Activated CD8-positive, alpha-beta T cell treated with anti-CD3 and anti-CD28 coated beads for 36 hours (primary cell): ENCODE measurements at regions not wholly inside any gene's neighbourhood (a gene's known extent, or its start where the extent isn't known, plus 50 kb on each side); places are given as distances from the start of the nearest gene placed in this dataset.

Source experiments
- ATAC-seq: fragments of 200-7000 bp; cut with Tn5 transposase; one replicate; pipeline ENCODE4 v1.10.0; 2021; ENCODE audit warnings: mild to moderate bottlenecking, moderate library complexity
- CTCF ChIA-PET: fragments of 350-600 bp; sonication (Branson Sonifier 250); formaldehyde crosslinking; loops from one replicate; lab custom pipeline; 2021; ENCODE audit warnings: antibody characterized with exemption; lab: Charles Lee
- POLR2A ChIA-PET: fragments of 350-600 bp; sonication (Branson Sonifier 250); formaldehyde crosslinking; loops from one replicate; lab custom pipeline; 2021; ENCODE audit warnings: antibody characterized with exemption; lab: Charles Lee
- DNase-seq: peaks from one replicate; pipeline ENCODE4 v3.0.0-alpha.2; 2020
- H3K27ac Mint-ChIP-seq: one replicate; pipeline ENCODE4 v1.8.0; 2021; ENCODE audit warnings: mild to moderate bottlenecking, mixed read lengths
- H3K27me3 Mint-ChIP-seq: one replicate; pipeline ENCODE4 v1.8.0; 2021; ENCODE audit warnings: mixed read lengths
- H3K36me3 Mint-ChIP-seq: one replicate; pipeline ENCODE4 v1.8.0; 2021; ENCODE audit warnings: low read depth, mixed read lengths
- H3K4me1 Mint-ChIP-seq: one replicate; pipeline ENCODE4 v1.8.0; 2021; ENCODE audit warnings: low read depth, mixed read lengths
- H3K4me3 Mint-ChIP-seq: one replicate; pipeline ENCODE4 v1.8.0; 2021; ENCODE audit warnings: mild to moderate bottlenecking, moderate library complexity, mixed read lengths
- H3K9me3 Mint-ChIP-seq: one replicate; pipeline ENCODE4 v1.8.0; 2021; ENCODE audit warnings: mixed read lengths
- CTCF ChIP-seq: fragments of 200-600 bp; IDR thresholded peaks from one replicate; pipeline ENCODE4 v1.8.0; 2022; ENCODE audit warnings: antibody characterized with exemption, mild to moderate bottlenecking
- intact Hi-C: fragments of 100-400 bp; cut with micrococcal nuclease; formaldehyde crosslinking; loops from one replicate; pipeline ENCODE4 v1.10.0; 2022

- POLR2A ChIA-PET: no interaction called here
- DNase-seq (no peak), ATAC-seq (no peak)
- CTCF ChIA-PET: no interaction called here
- no peak overlapping the region for H3K4me3 Mint-ChIP-seq
- no peaks in the 10 kb centered on the region for H3K4me1 Mint-ChIP-seq
- intact Hi-C loops: no loop called here
- no peak for TF ChIP-seq CTCF
- no peaks in the 10 kb centered on the region for H3K36me3 Mint-ChIP-seq
- no peaks in the 10 kb centered on the region for H3K27me3 Mint-ChIP-seq
- H3K27ac Mint-ChIP-seq: no peak overlapping the region
- H3K9me3 Mint-ChIP-seq: peaks cover 4% of the 10 kb centered on the region
Measured at GRCh38 chr4:161005746-161006145, 1158.1 kb downstream of the FSTL5 start.

DNA sequence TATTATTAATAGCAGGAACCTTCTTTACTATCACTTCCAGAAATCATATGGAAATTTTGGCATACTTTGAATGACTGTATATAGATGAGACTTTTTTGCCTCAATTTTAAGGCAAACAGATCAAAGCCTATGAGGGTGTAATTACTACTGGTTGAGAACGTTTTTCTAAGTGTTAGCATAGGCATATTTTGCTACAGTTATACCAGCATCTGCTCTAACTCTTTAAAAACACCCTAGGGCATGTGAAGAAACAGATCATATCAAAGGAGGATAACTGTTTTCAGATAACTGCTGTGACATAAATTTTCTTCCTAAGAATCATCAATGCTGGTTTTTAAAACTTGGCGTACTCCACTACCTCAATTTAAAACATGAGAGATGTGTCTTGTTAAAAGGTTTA is 1155.3 kb downstream of the FSTL5 start:
- peaks cover 4% of the 10 kb centered on the region for H3K9me3 Mint-ChIP-seq
- DNase-seq (no peak), ATAC-seq (no peak)
- no peaks in the 10 kb centered on the region for H3K27me3 Mint-ChIP-seq
- POLR2A ChIA-PET: no interaction called here
- intact Hi-C loops: no loop called here
- no peak overlapping the region for H3K4me3 Mint-ChIP-seq
- CTCF ChIA-PET: no interaction called here
- no peak for TF ChIP-seq CTCF
- no peaks in the 10 kb centered on the region for H3K36me3 Mint-ChIP-seq
- H3K4me1 Mint-ChIP-seq: no peaks in the 10 kb centered on the region
- no peak overlapping the region for H3K27ac Mint-ChIP-seq

DNA sequence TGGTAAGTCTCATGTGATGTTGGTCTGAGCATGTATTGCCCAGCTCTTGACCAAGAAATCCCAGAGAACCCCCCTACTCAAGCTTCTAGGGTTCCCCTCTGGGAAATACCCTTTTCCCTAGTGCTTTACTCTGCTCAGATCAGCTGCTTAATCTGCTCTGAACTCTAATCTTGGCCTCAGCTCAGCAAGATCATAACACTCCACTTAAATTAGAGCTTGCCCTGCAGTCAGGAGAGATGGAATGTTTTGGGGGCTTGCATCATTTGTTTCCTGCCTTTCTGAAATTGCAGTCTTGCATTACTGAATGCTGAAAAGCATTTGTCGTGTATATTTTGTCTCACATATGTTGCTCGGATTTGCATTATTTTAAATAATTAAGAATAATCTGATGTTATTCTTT is 1153.6 kb downstream of the FSTL5 start:
- H3K27ac Mint-ChIP-seq: no peak overlapping the region
- H3K4me3 Mint-ChIP-seq: no peak overlapping the region
- peaks cover 6% of the 10 kb centered on the region for H3K9me3 Mint-ChIP-seq
- no peaks in the 10 kb centered on the region for H3K4me1 Mint-ChIP-seq
- ChIA-PET CTCF (no interaction called here), POLR2A (no interaction called here)
- H3K36me3 Mint-ChIP-seq: no peaks in the 10 kb centered on the region
- TF ChIP-seq CTCF: no peak
- DNase-seq (no peak), ATAC-seq (no peak)
- intact Hi-C loops: no loop called here
- no peaks in the 10 kb centered on the region for H3K27me3 Mint-ChIP-seq
